K562 (cell line): ENCODE measurements at regions not wholly inside any gene's neighbourhood (a gene's known extent, or its start where the extent isn't known, plus 50 kb on each side); places are given as distances from the start of the nearest gene placed in this dataset.

Experiments
- ATAC-seq: fragments of 200-7000 bp; cut with Tn5 transposase; 3 replicates; pipeline ENCODE4 v1.9.1; 2020; ENCODE audit warnings: moderate library complexity
- BruUV-seq: library from RNA; stranded (reverse); fragments of 400-500 nt; replicated peaks from 2 replicates; lab custom pipeline; 2021; lab: Mats Ljungman, UMichigan
- CTCF ChIA-PET: fragments of 300-600 bp; formaldehyde crosslinking; extraction: SDS; loops from one replicate; lab custom pipeline; 2021; ENCODE audit warnings: low intra/inter-chr PET ratio; lab: Yijun Ruan, JAX
- POLR2A ChIA-PET: fragments of 300-600, 350-650 bp; sonication (Branson Sonifier 250); formaldehyde crosslinking; extraction: SDS; loops from one replicate; lab custom pipeline; 2021; ENCODE audit warnings: antibody characterized with exemption, inconsistent platforms; lab: Yijun Ruan, JAX
- DNase-seq, 4 experiments: peaks; one replicate each; pipeline versions ENCODE4 v3.0.0 to v3.0.0-alpha.2; 2011 to 2018; ENCODE audit warnings: low spot score in 3 of 4, mixed read lengths in 3 of 4; ENCODE audit errors: extremely low read depth in 1 of 4
- FAIRE-seq: peaks from 2 replicates; lab custom pipeline; 2011; peaks lifted over from hg19 to GRCh38; lab: Jason Lieb, UNC
- H2AFZ ChIP-seq: 2 replicates; pipeline ENCODE4 v1.6.0; 2011; ENCODE audit warnings: low read depth, low read length, control low read depth, inconsistent platforms
- H3K27ac ChIP-seq: fragments of 200-600 bp; 3 replicates; pipeline ENCODE4 v1.8.0; 2011; ENCODE audit warnings: low read depth, mild to moderate bottlenecking, control low read depth, inconsistent platforms, low read length, moderate library complexity, mixed read lengths; ENCODE audit errors: extremely low read depth
- H3K27me3 ChIP-seq, 2 experiments: fragments of 300-600 bp in 1 of 2; 2 replicates in 1 of 2; 3 replicates in 1 of 2; pipeline versions ENCODE4 v1.6.0 to v1.8.0; 2011; ENCODE audit warnings: inconsistent platforms in 2 of 2, low read length in 2 of 2, mild to moderate bottlenecking in 1 of 2, mixed read lengths in 1 of 2, moderate library complexity in 1 of 2; ENCODE audit not compliant: control insufficient read depth in 2 of 2, insufficient read depth in 2 of 2
- H3K36me3 ChIP-seq: fragments of 300-600 bp; 3 replicates; pipeline ENCODE4 v1.8.0; 2011; ENCODE audit warnings: mild to moderate bottlenecking, low read length, inconsistent platforms; ENCODE audit not compliant: control insufficient read depth, insufficient read depth
- H3K4me1 ChIP-seq, 2 experiments: fragments of 200-600 bp in 1 of 2; replicated peaks in 1 of 2; 2 replicates in 1 of 2; 3 replicates in 1 of 2; pipeline versions ENCODE4 v1.5.1 to v1.8.0; 2011; ENCODE audit warnings: inconsistent platforms in 2 of 2, low read length in 2 of 2, mild to moderate bottlenecking in 1 of 2, mixed read lengths in 1 of 2, moderate library complexity in 1 of 2; ENCODE audit not compliant: control insufficient read depth in 2 of 2, insufficient read depth in 2 of 2
- H3K4me2 ChIP-seq: 2 replicates; pipeline ENCODE4 v1.6.1; 2011; ENCODE audit warnings: low read length, control low read depth, inconsistent platforms, mixed read lengths; ENCODE audit not compliant: insufficient read depth
- H3K4me3 ChIP-seq: fragments of 200-600 bp; sonication (generic), shearing (Covaris generic); 2 replicates; pipeline ENCODE4 v1.5.1; 2016; ENCODE audit warnings: control low read depth, inconsistent platforms
- H3K79me2 ChIP-seq: fragments of 200-600 bp; 3 replicates; pipeline ENCODE4 v1.8.0; 2011; ENCODE audit warnings: low read length, inconsistent platforms; ENCODE audit not compliant: control insufficient read depth, insufficient read depth
- H3K9ac ChIP-seq, 2 experiments: 2 replicates each; pipeline versions ENCODE4 v1.6.0 to v1.6.1; 2011; ENCODE audit warnings: low read depth in 2 of 2, low read length in 2 of 2, control low read depth in 1 of 2, inconsistent platforms in 1 of 2, mild to moderate bottlenecking in 1 of 2, mixed read lengths in 1 of 2; ENCODE audit not compliant: insufficient read depth in 1 of 2
- H3K9me1 ChIP-seq: one replicate; pipeline ENCODE4 v1.6.0; 2011; ENCODE audit warnings: inconsistent platforms, mild to moderate bottlenecking, low read length, moderate library complexity; ENCODE audit not compliant: control insufficient read depth, insufficient read depth
- H3K9me3 ChIP-seq: replicated peaks from 2 replicates; pipeline ENCODE4 v1.5.1; 2011; ENCODE audit warnings: low read depth, low read length, inconsistent platforms; ENCODE audit not compliant: control insufficient read depth, insufficient read depth
- H4K20me1 ChIP-seq: replicated peaks from 2 replicates; pipeline ENCODE4 v1.6.1; 2011; ENCODE audit warnings: low read length, inconsistent platforms, mixed read lengths; ENCODE audit not compliant: control insufficient read depth, insufficient read depth
- JUND ChIP-seq, 2 experiments: IDR thresholded peaks; 2 replicates in 1 of 2; 3 replicates in 1 of 2; pipeline ENCODE4 v1.6.1; 2011; ENCODE audit warnings: borderline replicate concordance in 2 of 2, low read depth in 2 of 2, low read length in 2 of 2, improper control_type of control experiment in 1 of 2, missing biosample characterization in 1 of 2, missing genetic modification characterization in 1 of 2, missing genetic modification reagents in 1 of 2
- KLF10 ChIP-seq: fragments of 250-450 bp; sonication (Bioruptor Pico); IDR thresholded peaks from 2 replicates; pipeline ENCODE4 v1.6.1; 2021; ENCODE audit warnings: matching md5 sums
- KLF16 ChIP-seq: IDR thresholded peaks from 2 replicates; pipeline ENCODE4 v1.6.1; 2016; ENCODE audit warnings: antibody characterized with exemption
- LEF1 ChIP-seq: fragments of 450-650 bp; IDR thresholded peaks from 2 replicates; pipeline ENCODE4 v1.6.1; 2016; ENCODE audit warnings: mild to moderate bottlenecking
- MEF2A ChIP-seq: IDR thresholded peaks from 2 replicates; pipeline ENCODE4 v1.6.1; 2011; ENCODE audit warnings: low read depth, mild to moderate bottlenecking, low read length, moderate library complexity; ENCODE audit not compliant: control insufficient read depth
- NR2C1 ChIP-seq, 2 experiments: fragments of 450-650 bp; IDR thresholded peaks; 2 replicates each; pipeline ENCODE4 v1.6.1; 2017; ENCODE audit warnings: mild to moderate bottlenecking in 2 of 2, antibody characterized with exemption in 1 of 2, inconsistent platforms in 1 of 2, missing compliant biosample characterization in 1 of 2, missing genetic modification characterization in 1 of 2
- PHF20 ChIP-seq: fragments of 450-650 bp; IDR thresholded peaks from 2 replicates; pipeline ENCODE4 v1.6.1; 2018; ENCODE audit not compliant: partially characterized antibody
- RBBP5 ChIP-seq: fragments of 200-600 bp; sonication (generic); IDR thresholded peaks from 2 replicates; pipeline ENCODE4 v1.6.1; 2012; ENCODE audit warnings: borderline replicate concordance, mild to moderate bottlenecking, low read length, control low read depth, inconsistent platforms; ENCODE audit not compliant: insufficient read depth, poor library complexity, severe bottlenecking
- WGBS: fragments of 100-300 bp; shearing (Covaris generic); methylation state at CpG from one replicate; pipeline ENCODE4 v1.1.6; 2016; ENCODE audit warnings: low coverage, mixed read lengths; ENCODE audit not compliant: insufficient coverage; ENCODE audit errors: missing lambda C conversion rate; 5-methylcytosine and 5-hydroxymethylcytosine counted together
- in situ Hi-C: fragments of 300-500 bp; cut with MboI; formaldehyde crosslinking; loops from 4 replicates; pipeline ENCODE4 v1.15.0; 2018; ENCODE audit warnings: inconsistent platforms, mixed read lengths
- intact Hi-C: fragments of 100-400 bp; cut with micrococcal nuclease; formaldehyde crosslinking; loops from 2 replicates; pipeline ENCODE4 v1.14.2; 2022
- TF ChIP-seq, protein P1 (sequence below): sonication (generic); formaldehyde crosslinking; IDR thresholded peaks from 2 replicates; pipeline ENCODE4 v1.8.0; 2022; ENCODE audit warnings: mild to moderate bottlenecking, low read depth, missing genetic modification reagents
- TF ChIP-seq, protein P2 (sequence below), 2 experiments: fragments of 450-650 bp; IDR thresholded peaks; 2 replicates each; pipeline ENCODE4 v1.6.1; 2016; ENCODE audit warnings: mild to moderate bottlenecking in 2 of 2, borderline replicate concordance in 1 of 2, low read depth in 1 of 2, moderate library complexity in 1 of 2
- TF ChIP-seq, protein P3 (sequence below): fragments of 250-450 bp; sonication (Bioruptor Pico); IDR thresholded peaks from 2 replicates; pipeline ENCODE4 v1.4.0; 2020; ENCODE audit warnings: mild to moderate bottlenecking, moderate library complexity

DNA sequence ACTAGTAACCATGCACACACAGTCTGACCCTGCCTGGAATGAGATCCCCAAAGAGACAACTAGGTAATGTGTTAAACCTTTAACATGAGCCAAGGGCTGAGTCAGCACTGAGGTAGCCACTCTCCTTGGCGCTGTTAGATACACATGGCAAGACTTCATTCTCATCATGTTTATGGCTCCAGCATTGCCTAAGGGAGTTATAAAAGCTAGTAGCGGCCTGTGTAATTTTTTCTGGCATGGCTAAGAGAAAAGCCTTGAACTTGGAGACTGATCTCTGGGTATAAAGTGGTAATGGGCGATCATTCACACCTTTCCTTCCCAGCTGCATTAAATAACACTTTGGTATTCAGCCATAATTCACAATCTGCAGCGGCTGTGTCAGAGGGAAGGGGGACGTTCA, 779.7 kb upstream of the LRRC4C start:
- Histone ChIP-seq H3K27me3 (no peaks in the 10 kb centered on the region), H3K4me3 (no peak overlapping the region), H3K27ac (no peak overlapping the region), H3K36me3 (no peaks in the 10 kb centered on the region), H3K79me2 (no peaks in the 10 kb centered on the region), H3K9ac (no peak overlapping the region), H3K4me2 (no peak overlapping the region), H3K9me3 (no peaks in the 10 kb centered on the region), H2AFZ (no peak overlapping the region), H4K20me1 (no peaks in the 10 kb centered on the region), H3K9me1 (no peaks in the 10 kb centered on the region), H3K4me1 (no peaks in the 10 kb centered on the region)
- POLR2A ChIA-PET = interaction anchor here (0.7 kb wide), 1 partner anchor 385 kb away, joined by 3 read pairs; no protein-coding TSS in a partner anchor
- WGBS = 0% methylated on average over 5 of the region's 5 CpGs
- ATAC-seq (no peak), FAIRE-seq (no peak), DNase-seq (no peak)
- CTCF ChIA-PET = no interaction called here
- intact Hi-C loops = no loop called here
- no TSS peak for BruUV-seq
- in situ Hi-C loops = no loop called here
- TF ChIP-seq LEF1 (no peak), PHF20 (no peak), KLF10 (CRISPR knock-in tag) (no peak), KLF16 (no peak), JUND (IDR thresholded peaks at IDR 0.05; ENCODE audit: borderline replicate concordance, low read depth, low read length) (no peak), JUND (tag; IDR thresholded peaks at IDR 0.05; ENCODE audit: borderline replicate concordance, low read depth, low read length) (no peak), NR2C1 (IDR thresholded peaks at IDR 0.05) (no peak), NR2C1 (tag; IDR thresholded peaks at IDR 0.05) (no peak), MEF2A (no peak), RBBP5 (no peak)
- TF ChIP-seq, protein P1, sequence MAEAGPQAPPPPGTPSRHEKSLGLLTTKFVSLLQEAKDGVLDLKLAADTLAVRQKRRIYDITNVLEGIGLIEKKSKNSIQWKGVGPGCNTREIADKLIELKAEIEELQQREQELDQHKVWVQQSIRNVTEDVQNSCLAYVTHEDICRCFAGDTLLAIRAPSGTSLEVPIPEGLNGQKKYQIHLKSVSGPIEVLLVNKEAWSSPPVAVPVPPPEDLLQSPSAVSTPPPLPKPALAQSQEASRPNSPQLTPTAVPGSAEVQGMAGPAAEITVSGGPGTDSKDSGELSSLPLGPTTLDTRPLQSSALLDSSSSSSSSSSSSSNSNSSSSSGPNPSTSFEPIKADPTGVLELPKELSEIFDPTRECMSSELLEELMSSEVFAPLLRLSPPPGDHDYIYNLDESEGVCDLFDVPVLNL (CRISPR knock-in tag) = no peak
- TF ChIP-seq, protein P2, sequence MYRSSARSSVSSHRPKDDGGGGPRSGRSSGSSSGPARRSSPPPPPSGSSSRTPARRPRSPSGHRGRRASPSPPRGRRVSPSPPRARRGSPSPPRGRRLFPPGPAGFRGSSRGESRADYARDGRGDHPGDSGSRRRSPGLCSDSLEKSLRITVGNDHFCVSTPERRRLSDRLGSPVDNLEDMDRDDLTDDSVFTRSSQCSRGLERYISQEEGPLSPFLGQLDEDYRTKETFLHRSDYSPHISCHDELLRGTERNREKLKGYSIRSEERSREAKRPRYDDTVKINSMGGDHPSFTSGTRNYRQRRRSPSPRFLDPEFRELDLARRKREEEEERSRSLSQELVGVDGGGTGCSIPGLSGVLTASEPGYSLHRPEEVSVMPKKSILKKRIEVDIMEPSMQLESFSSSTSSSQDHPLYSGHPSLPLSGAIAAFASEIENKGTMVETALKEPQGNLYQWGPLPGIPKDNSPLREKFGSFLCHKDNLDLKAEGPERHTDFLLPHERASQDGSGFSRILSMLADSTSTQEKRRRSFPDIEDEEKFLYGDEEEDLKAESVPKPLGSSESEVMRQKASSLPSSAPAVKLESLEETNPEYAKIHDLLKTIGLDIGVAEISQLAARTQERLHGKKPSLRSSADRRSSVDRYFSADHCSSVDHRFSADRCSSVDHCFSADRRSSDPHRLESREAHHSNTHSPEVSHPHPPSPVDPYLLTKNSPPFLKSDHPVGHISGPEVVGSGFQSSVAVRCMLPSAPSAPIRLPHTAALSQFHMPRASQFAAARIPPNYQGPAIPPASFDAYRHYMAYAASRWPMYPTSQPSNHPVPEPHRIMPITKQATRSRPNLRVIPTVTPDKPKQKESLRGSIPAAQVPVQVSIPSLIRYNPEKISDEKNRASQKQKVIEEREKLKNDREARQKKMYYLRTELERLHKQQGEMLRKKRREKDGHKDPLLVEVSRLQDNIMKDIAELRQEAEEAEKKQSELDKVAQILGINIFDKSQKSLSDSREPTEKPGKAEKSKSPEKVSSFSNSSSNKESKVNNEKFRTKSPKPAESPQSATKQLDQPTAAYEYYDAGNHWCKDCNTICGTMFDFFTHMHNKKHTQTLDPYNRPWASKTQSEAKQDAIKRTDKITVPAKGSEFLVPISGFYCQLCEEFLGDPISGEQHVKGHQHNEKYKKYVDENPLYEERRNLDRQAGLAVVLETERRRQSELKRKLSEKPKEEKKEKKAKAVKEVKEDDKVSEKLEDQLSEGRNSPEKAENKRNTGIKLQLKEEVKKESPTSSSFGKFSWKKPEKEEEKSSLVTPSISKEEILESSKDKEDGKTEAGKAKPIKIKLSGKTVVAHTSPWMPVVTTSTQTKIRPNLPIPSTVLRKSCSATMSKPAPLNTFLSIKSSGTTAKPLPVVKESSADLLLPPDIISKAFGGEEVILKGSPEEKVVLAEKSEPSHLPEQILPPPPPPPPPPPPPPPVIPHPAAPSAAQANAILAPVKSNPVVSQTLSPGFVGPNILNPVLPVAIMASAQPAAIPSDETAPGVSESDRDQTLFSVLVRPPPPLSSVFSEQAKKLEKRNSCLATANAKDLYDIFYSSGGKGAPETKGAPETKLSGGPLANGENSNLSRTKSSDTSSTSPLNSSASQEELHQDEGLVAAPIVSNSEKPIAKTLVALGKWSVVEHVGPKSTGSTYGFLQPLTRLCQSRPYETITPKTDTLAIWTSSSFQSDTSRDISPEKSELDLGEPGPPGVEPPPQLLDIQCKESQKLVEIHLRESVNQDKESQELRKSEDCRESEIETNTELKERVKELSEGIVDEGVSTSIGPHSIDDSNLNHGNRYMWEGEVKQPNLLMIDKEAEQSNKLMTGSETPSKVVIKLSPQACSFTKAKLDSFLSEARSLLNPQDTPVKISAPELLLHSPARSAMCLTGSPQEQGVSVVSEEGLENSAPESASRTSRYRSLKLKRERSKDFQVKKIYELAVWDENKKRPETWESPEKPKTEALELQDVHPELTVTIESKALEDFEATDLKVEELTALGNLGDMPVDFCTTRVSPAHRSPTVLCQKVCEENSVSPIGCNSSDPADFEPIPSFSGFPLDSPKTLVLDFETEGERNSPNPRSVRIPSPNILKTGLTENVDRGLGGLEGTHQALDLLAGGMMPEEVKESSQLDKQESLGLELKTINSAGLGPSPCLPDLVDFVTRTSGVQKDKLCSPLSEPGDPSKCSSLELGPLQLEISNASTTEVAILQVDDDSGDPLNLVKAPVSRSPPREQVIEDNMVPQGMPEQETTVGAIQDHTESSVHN (IDR thresholded peaks at IDR 0.05; ENCODE audit: borderline replicate concordance in 1 of 2, low read depth in 1 of 2) = no peak
- TF ChIP-seq, protein P3, sequence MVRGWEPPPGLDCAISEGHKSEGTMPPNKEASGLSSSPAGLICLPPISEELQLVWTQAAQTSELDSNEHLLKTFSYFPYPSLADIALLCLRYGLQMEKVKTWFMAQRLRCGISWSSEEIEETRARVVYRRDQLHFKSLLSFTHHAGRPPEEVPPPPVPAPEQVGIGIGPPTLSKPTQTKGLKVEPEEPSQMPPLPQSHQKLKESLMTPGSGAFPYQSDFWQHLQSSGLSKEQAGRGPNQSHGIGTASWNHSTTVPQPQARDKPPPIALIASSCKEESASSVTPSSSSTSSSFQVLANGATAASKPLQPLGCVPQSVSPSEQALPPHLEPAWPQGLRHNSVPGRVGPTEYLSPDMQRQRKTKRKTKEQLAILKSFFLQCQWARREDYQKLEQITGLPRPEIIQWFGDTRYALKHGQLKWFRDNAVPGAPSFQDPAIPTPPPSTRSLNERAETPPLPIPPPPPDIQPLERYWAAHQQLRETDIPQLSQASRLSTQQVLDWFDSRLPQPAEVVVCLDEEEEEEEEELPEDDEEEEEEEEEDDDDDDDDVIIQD (CRISPR knock-in tag) = no peak
